ENCODE measurements at regions not wholly inside any gene's neighbourhood (a gene's known extent, or its start where the extent isn't known, plus 50 kb on each side); places are given as distances from the start of the nearest gene placed in this dataset.

- Histone ChIP-seq H3K9me3 (ENCODE audit: control insufficient read depth in 3 of 3, low read length in 3 of 3) (no peaks in the 10 kb centered on the region), H3K4me1 (ENCODE audit: control insufficient read depth in 3 of 3, insufficient read depth in 3 of 3, low read length in 3 of 3) (no peaks in the 10 kb centered on the region), H3K27me3 (ENCODE audit: control insufficient read depth in 3 of 3, insufficient read depth in 3 of 3, low read length in 3 of 3) (no peaks in the 10 kb centered on the region), H3K9ac (ENCODE audit: low read depth in 1 of 3, low read length in 3 of 3) (no peak overlapping the region), H3K4me3 (ENCODE audit: low read length in 3 of 3) (no peak overlapping the region), H3K27ac (ENCODE audit: low read depth, low read length) (no peak overlapping the region), H3K36me3 (ENCODE audit: control insufficient read depth in 3 of 3, insufficient read depth in 3 of 3, low read length in 3 of 3) (no peaks in the 10 kb centered on the region)
Observed at GRCh38 chr7:109073543-109073942, 503.9 kb downstream of the DNAJB9 start.

GRCh38 chr7:109076396-109076972 lies 506.8 kb downstream of the DNAJB9 start:
- Histone ChIP-seq H3K27me3 (ENCODE audit: control insufficient read depth in 3 of 3, insufficient read depth in 3 of 3, low read length in 3 of 3) (no peaks in the 10 kb centered on the region), H3K4me3 (ENCODE audit: low read length in 3 of 3) (no peak overlapping the region), H3K27ac (ENCODE audit: low read depth, low read length) (no peak overlapping the region), H3K9ac (ENCODE audit: low read depth in 1 of 3, low read length in 3 of 3) (no peak overlapping the region), H3K36me3 (ENCODE audit: control insufficient read depth in 3 of 3, insufficient read depth in 3 of 3, low read length in 3 of 3) (no peaks in the 10 kb centered on the region), H3K9me3 (ENCODE audit: control insufficient read depth in 3 of 3, low read length in 3 of 3) (no peaks in the 10 kb centered on the region), H3K4me1 (ENCODE audit: control insufficient read depth in 3 of 3, insufficient read depth in 3 of 3, low read length in 3 of 3) (no peaks in the 10 kb centered on the region)

DNA sequence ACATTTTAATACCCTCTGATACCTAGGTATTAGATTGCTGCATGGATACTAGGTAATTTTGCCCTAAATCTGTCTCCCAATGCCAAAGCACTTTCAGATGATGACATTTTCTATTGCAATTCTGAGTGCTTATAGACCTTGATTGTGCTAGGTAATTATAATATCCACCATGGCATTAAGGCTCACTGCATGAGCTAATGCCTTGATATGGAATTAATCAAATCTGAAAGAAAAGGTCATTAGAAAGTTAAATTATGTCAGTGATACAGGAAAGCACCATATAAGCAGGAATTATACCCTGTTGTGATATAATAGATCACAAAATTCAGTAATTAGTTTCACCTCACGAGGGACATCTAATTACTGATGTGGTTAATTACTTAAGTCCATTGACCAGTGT lies 521.4 kb downstream of the DNAJB9 start:
- no peaks in the 10 kb centered on the region for H3K9me3 ChIP-seq (ENCODE audit: control insufficient read depth in 3 of 3, low read length in 3 of 3)
- H3K4me1 ChIP-seq (ENCODE audit: control insufficient read depth in 3 of 3, insufficient read depth in 3 of 3, low read length in 3 of 3) = no peaks in the 10 kb centered on the region
- H3K9ac ChIP-seq (ENCODE audit: low read depth in 1 of 3, low read length in 3 of 3) = no peak overlapping the region
- H3K27me3 ChIP-seq (ENCODE audit: control insufficient read depth in 3 of 3, insufficient read depth in 3 of 3, low read length in 3 of 3) = no peaks in the 10 kb centered on the region
- H3K4me3 ChIP-seq (ENCODE audit: low read length in 3 of 3) = no peak overlapping the region
- H3K27ac ChIP-seq (ENCODE audit: low read depth, low read length) = no peak overlapping the region
- H3K36me3 ChIP-seq (ENCODE audit: control insufficient read depth in 3 of 3, insufficient read depth in 3 of 3, low read length in 3 of 3) = no peaks in the 10 kb centered on the region

DNA sequence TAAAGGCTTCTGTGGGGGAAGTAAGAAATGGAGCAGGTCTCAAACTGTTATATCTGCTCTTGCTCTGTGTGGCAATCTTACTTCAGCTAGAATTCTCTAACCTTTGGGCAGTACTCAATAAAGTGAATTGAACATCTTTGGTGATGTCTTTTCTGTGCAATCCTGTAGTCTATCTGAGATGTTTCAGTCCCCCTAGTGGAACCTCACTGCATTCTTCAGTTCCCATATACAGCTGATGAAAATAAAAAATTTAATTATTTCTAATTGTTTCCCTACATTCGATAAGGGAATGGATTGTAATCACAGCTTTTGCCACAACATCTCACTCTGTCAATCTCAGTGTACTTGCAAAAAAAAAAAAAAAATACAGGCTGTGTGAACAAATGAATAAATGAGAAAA lies 522.6 kb downstream of the DNAJB9 start:
- H3K27ac ChIP-seq (ENCODE audit: low read depth, low read length) = no peak overlapping the region
- H3K4me1 ChIP-seq (ENCODE audit: control insufficient read depth in 3 of 3, insufficient read depth in 3 of 3, low read length in 3 of 3) = no peaks in the 10 kb centered on the region
- H3K36me3 ChIP-seq (ENCODE audit: control insufficient read depth in 3 of 3, insufficient read depth in 3 of 3, low read length in 3 of 3) = no peaks in the 10 kb centered on the region
- no peaks in the 10 kb centered on the region for H3K9me3 ChIP-seq (ENCODE audit: control insufficient read depth in 3 of 3, low read length in 3 of 3)
- H3K27me3 ChIP-seq (ENCODE audit: control insufficient read depth in 3 of 3, insufficient read depth in 3 of 3, low read length in 3 of 3) = no peaks in the 10 kb centered on the region
- H3K9ac ChIP-seq (ENCODE audit: low read depth in 1 of 3, low read length in 3 of 3) = no peak overlapping the region
- no peak overlapping the region for H3K4me3 ChIP-seq (ENCODE audit: low read length in 3 of 3)

- Histone ChIP-seq H3K4me3 (ENCODE audit: low read length in 3 of 3) (no peak overlapping the region), H3K9ac (ENCODE audit: low read depth in 1 of 3, low read length in 3 of 3) (no peak overlapping the region), H3K4me1 (ENCODE audit: control insufficient read depth in 3 of 3, insufficient read depth in 3 of 3, low read length in 3 of 3) (no peaks in the 10 kb centered on the region), H3K27ac (ENCODE audit: low read depth, low read length) (no peak overlapping the region), H3K9me3 (ENCODE audit: control insufficient read depth in 3 of 3, low read length in 3 of 3) (no peaks in the 10 kb centered on the region), H3K27me3 (ENCODE audit: control insufficient read depth in 3 of 3, insufficient read depth in 3 of 3, low read length in 3 of 3) (no peaks in the 10 kb centered on the region), H3K36me3 (ENCODE audit: control insufficient read depth in 3 of 3, insufficient read depth in 3 of 3, low read length in 3 of 3) (no peaks in the 10 kb centered on the region)
Observed at GRCh38 chr7:109101332-109101731, 531.7 kb downstream of the DNAJB9 start.

DNA sequence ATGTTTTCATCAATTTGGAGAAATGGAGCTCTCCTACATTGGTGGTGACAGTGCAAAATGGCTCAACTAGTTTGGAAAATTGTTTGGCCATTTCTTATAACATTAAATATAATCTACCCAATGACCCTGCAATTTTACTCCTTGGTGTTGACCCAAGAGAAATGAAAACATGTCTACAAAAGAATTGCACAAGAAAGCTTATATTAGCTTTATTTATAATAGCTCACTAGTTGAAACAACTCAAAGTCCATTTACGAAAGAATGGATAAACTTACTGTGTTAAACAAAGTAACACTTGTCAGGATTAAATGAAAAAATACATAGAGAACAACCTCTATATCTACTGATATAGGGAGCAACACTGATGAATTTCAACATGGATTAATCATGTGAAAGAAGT lies 539.9 kb downstream of the DNAJB9 start:
- Histone ChIP-seq H3K9ac (ENCODE audit: low read depth in 1 of 3, low read length in 3 of 3) (no peak overlapping the region), H3K9me3 (ENCODE audit: control insufficient read depth in 3 of 3, low read length in 3 of 3) (no peaks in the 10 kb centered on the region), H3K27me3 (ENCODE audit: control insufficient read depth in 3 of 3, insufficient read depth in 3 of 3, low read length in 3 of 3) (no peaks in the 10 kb centered on the region), H3K27ac (ENCODE audit: low read depth, low read length) (no peak overlapping the region), H3K4me1 (ENCODE audit: control insufficient read depth in 3 of 3, insufficient read depth in 3 of 3, low read length in 3 of 3) (no peaks in the 10 kb centered on the region), H3K36me3 (ENCODE audit: control insufficient read depth in 3 of 3, insufficient read depth in 3 of 3, low read length in 3 of 3) (no peaks in the 10 kb centered on the region), H3K4me3 (ENCODE audit: low read length in 3 of 3) (no peak overlapping the region)

GRCh38 chr7:109111086-109111485 lies 541.4 kb downstream of the DNAJB9 start:
- Histone ChIP-seq H3K9me3 (ENCODE audit: control insufficient read depth in 3 of 3, low read length in 3 of 3) (no peaks in the 10 kb centered on the region), H3K9ac (ENCODE audit: low read depth in 1 of 3, low read length in 3 of 3) (no peak overlapping the region), H3K27ac (ENCODE audit: low read depth, low read length) (no peak overlapping the region)

GRCh38 chr7:109121599-109122300 lies 552.1 kb downstream of the DNAJB9 start:
- Histone ChIP-seq H3K27me3 (ENCODE audit: control insufficient read depth in 3 of 3, insufficient read depth in 3 of 3, low read length in 3 of 3) (no peaks in the 10 kb centered on the region), H3K9ac (ENCODE audit: low read depth in 1 of 3, low read length in 3 of 3) (no peak overlapping the region), H3K36me3 (ENCODE audit: control insufficient read depth in 3 of 3, insufficient read depth in 3 of 3, low read length in 3 of 3) (no peaks in the 10 kb centered on the region), H3K4me3 (ENCODE audit: low read length in 3 of 3) (no peak overlapping the region), H3K9me3 (ENCODE audit: control insufficient read depth in 3 of 3, low read length in 3 of 3) (no peaks in the 10 kb centered on the region), H3K4me1 (ENCODE audit: control insufficient read depth in 3 of 3, insufficient read depth in 3 of 3, low read length in 3 of 3) (no peaks in the 10 kb centered on the region), H3K27ac (ENCODE audit: low read depth, low read length) (no peak overlapping the region)

More at GRCh38 chr7:109111086-109111485, 541.4 kb downstream of the DNAJB9 start:
- no peaks in the 10 kb centered on the region for H3K36me3 ChIP-seq (ENCODE audit: control insufficient read depth in 3 of 3, insufficient read depth in 3 of 3, low read length in 3 of 3)
- H3K4me1 ChIP-seq (ENCODE audit: control insufficient read depth in 3 of 3, insufficient read depth in 3 of 3, low read length in 3 of 3) = no peaks in the 10 kb centered on the region
- H3K4me3 ChIP-seq (ENCODE audit: low read length in 3 of 3) = no peak overlapping the region
- H3K27me3 ChIP-seq (ENCODE audit: control insufficient read depth in 3 of 3, insufficient read depth in 3 of 3, low read length in 3 of 3) = no peaks in the 10 kb centered on the region

DNA sequence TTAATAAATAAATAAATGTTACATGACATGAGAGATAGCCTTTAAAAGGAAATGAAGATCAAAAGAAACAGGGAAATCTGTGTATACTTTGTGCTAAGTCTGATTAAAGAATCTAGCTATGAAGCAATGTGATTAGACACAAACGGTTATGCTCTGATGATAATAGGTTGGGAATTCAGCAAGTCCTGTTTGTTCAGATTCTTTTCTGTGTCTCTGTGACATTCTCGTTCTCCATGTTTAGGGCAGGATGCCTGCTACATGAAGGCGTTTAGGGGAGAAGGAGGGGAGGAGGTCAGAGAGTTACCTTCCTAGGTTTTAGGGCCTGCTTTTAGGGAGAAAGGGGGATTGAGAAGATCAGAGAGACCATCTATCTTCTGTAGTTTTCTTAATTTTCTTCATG lies 555.3 kb downstream of the DNAJB9 start:
- no peak overlapping the region for H3K27ac ChIP-seq (ENCODE audit: low read depth, low read length)
- no peaks in the 10 kb centered on the region for H3K27me3 ChIP-seq (ENCODE audit: control insufficient read depth in 3 of 3, insufficient read depth in 3 of 3, low read length in 3 of 3)
- H3K36me3 ChIP-seq (ENCODE audit: control insufficient read depth in 3 of 3, insufficient read depth in 3 of 3, low read length in 3 of 3) = no peaks in the 10 kb centered on the region

DNA sequence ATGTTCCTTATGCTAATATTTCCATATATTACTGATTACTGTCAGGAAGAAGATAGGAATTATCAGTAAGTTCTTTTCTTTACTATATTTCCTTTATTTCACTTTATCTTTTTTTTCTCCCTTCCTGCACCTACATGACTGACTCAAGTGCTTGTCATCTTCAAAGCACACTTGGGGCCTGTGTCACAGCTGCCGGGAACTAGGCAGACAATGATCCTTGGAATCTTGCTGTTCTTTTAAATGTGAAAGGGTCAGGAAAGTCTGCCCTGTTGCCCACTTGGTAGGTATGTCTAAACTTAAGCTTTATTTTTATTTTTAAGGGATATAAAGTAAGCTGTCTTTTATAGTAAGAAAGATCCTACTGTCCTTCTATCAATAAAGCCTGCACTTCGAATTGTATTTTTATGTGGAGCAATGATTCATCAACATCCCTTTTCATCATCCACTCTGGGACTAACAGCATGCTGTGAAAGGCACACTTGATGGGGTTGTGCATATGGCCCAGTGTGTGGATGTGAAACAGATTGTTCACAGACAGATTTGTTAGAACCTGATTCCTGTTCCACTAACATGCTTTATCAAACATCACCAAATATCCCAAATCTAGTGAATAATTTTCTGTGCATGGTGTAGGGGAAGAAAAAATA lies 556.9 kb downstream of the DNAJB9 start:
- H3K36me3 ChIP-seq (ENCODE audit: control insufficient read depth in 3 of 3, insufficient read depth in 3 of 3, low read length in 3 of 3) = no peaks in the 10 kb centered on the region
- no peak overlapping the region for H3K27ac ChIP-seq (ENCODE audit: low read depth, low read length)
- no peaks in the 10 kb centered on the region for H3K27me3 ChIP-seq (ENCODE audit: control insufficient read depth in 3 of 3, insufficient read depth in 3 of 3, low read length in 3 of 3)
- H3K9me3 ChIP-seq (ENCODE audit: control insufficient read depth in 3 of 3, low read length in 3 of 3) = no peaks in the 10 kb centered on the region
- H3K4me1 ChIP-seq (ENCODE audit: control insufficient read depth in 3 of 3, insufficient read depth in 3 of 3, low read length in 3 of 3) = no peaks in the 10 kb centered on the region
- H3K4me3 ChIP-seq (ENCODE audit: low read length in 3 of 3) = no peak overlapping the region
- no peak overlapping the region for H3K9ac ChIP-seq (ENCODE audit: low read depth in 1 of 3, low read length in 3 of 3)

More for the DNA sequence above, 555.3 kb downstream of the DNAJB9 start:
- Histone ChIP-seq H3K9ac (ENCODE audit: low read depth in 1 of 3, low read length in 3 of 3) (no peak overlapping the region), H3K4me3 (ENCODE audit: low read length in 3 of 3) (no peak overlapping the region), H3K9me3 (ENCODE audit: control insufficient read depth in 3 of 3, low read length in 3 of 3) (no peaks in the 10 kb centered on the region), H3K4me1 (ENCODE audit: control insufficient read depth in 3 of 3, insufficient read depth in 3 of 3, low read length in 3 of 3) (no peaks in the 10 kb centered on the region)
